ENCODE measurements at regions not wholly inside any gene's neighbourhood (a gene's known extent, or its start where the extent isn't known, plus 50 kb on each side); places are given as distances from the start of the nearest gene placed in this dataset.
"Not testable (repeated sequence)": the region's sequence is repeated elsewhere in the genome, so short reads cannot be mapped to it uniquely, and the experiment has no call there.

- Histone ChIP-seq H2BK5ac (ENCODE audit: low read depth, low read length, poor library complexity, severe bottlenecking) (peak overlapping the region; percentile 48), H2AK9ac (replicated peaks; ENCODE audit: low read depth, low read length, poor library complexity) (no peak overlapping the region), H3K14ac (replicated peaks; ENCODE audit: low read depth, low read length) (peak overlapping the region; percentile 79), H2BK20ac (ENCODE audit: low read depth, low read length) (peak overlapping the region; percentile 86; the same call in 1 of the 2 replicates), H3K4me2 (ENCODE audit: low read depth, low read length) (no peak overlapping the region), H3K27me3 (ENCODE audit: control insufficient read depth, insufficient read depth, low read length) (no peaks in the 10 kb centered on the region), H3K36me3 (ENCODE audit: control insufficient read depth, insufficient read depth, low read length) (no peaks in the 10 kb centered on the region), H3K9me3 (ENCODE audit: control insufficient read depth, insufficient read depth, low read length) (peaks cover 6% of the 10 kb centered on the region), H2AFZ (replicated peaks; ENCODE audit: low read length, poor library complexity) (peak overlapping the region; percentile 46), H4K20me1 (ENCODE audit: insufficient read depth, low read length) (no peaks in the 10 kb centered on the region), H4K8ac (ENCODE audit: low read depth in 2 of 2, low read length in 2 of 2) (peak overlapping the region; percentile 7 to 91; a peak in 3 of 4 replicates), H3K9ac (ENCODE audit: low read depth, low read length) (no peak overlapping the region), H2BK120ac (ENCODE audit: low read depth, low read length) (peak overlapping the region; percentile 94), H3K4me3 (ENCODE audit: insufficient read depth, low read depth, low read length) (no peak overlapping the region), H3K4me1 (ENCODE audit: control insufficient read depth, insufficient read depth, low read length) (peaks cover 18% of the 10 kb centered on the region), H3K23ac (ENCODE audit: low read depth, low read length) (0 out of 2 replicates have a peak overlapping the region, but pooled peaks have one; percentile 11), H3K9me1 (ENCODE audit: insufficient read depth, low read length) (peaks cover 6% of the 10 kb centered on the region), H2BK15ac (ENCODE audit: low read depth, low read length) (peak overlapping the region; percentile 78; the same call in 2 of the 3 replicates), H3K27ac (ENCODE audit: insufficient read depth, low read length) (peak overlapping the region; percentile 38; the same call in 1 of the 2 replicates), H3K79me1 (ENCODE audit: low read depth in 1 of 2, low read length in 2 of 2) (no peaks in the 10 kb centered on the region), H4K91ac (ENCODE audit: insufficient read depth, low read depth, low read length) (peak overlapping the region; percentile 34), H3K18ac (ENCODE audit: low read depth, low read length) (peak overlapping the region; percentile 93; the same call in 1 of the 2 replicates), H4K5ac (ENCODE audit: low read depth, low read length) (peak overlapping the region; percentile 81; the same call in 1 of the 2 replicates), H3K56ac (ENCODE audit: extremely low read depth, insufficient read depth, low read length) (peak overlapping the region; percentile 52; the same call in 1 of the 2 replicates), H3K4ac (ENCODE audit: low read depth, low read length) (peak overlapping the region; percentile 92), H2AK5ac (ENCODE audit: low read depth, low read length) (peak overlapping the region; percentile 74)
- ChIA-PET CTCF (interaction anchor here (0.6 kb wide), 1 partner anchor 26 kb away, joined by 3 read pairs; no protein-coding TSS in a partner anchor), POLR2A (ENCODE audit: unreplicated experiment) (no interaction called here)
- no TSS peak for BruUV-seq (replicated peaks)
- dilution Hi-C loops (cut with HindIII; ENCODE audit: low sequenced_read_pairs, unreplicated experiment) (no loop called here), in situ Hi-C loops (cut with MboI; ENCODE audit: low sequenced_read_pairs) (no loop called here), intact Hi-C loops (cut with micrococcal nuclease) (loop anchor here (5.0 to 10.0 kb wide), 2 partner anchors 190 to 853 kb away; partner anchors contain the start of gene CDH11)
- no CpG with 5 or more reads among the region's 1 CpG for WGBS, 2 experiments (ENCODE audit: extremely low coverage in 2 of 2, insufficient read length in 1 of 2)
- ATAC-seq (ENCODE audit: low read depth) (peak; percentile 36), DNase-seq (peak; percentile 68)
- no peak for TF ChIP-seq RAD21 (IDR thresholded peaks at IDR 0.05; ENCODE audit: low read length)
Observed at GRCh38 chr16:65312071-65312470, 190.2 kb upstream of the CDH11 start.

- H3K9ac ChIP-seq (ENCODE audit: low read depth, low read length); H2BK15ac ChIP-seq (ENCODE audit: low read depth, low read length); H3K79me1 ChIP-seq (ENCODE audit: low read depth in 1 of 2, low read length in 2 of 2); H2AK5ac ChIP-seq (ENCODE audit: low read depth, low read length); H2BK20ac ChIP-seq (ENCODE audit: low read depth, low read length); H3K18ac ChIP-seq (ENCODE audit: low read depth, low read length); H3K9me1 ChIP-seq (ENCODE audit: insufficient read depth, low read length); H3K27me3 ChIP-seq (ENCODE audit: control insufficient read depth, insufficient read depth, low read length); H3K36me3 ChIP-seq (ENCODE audit: control insufficient read depth, insufficient read depth, low read length); H3K9me3 ChIP-seq (ENCODE audit: control insufficient read depth, insufficient read depth, low read length); H3K56ac ChIP-seq (ENCODE audit: extremely low read depth, insufficient read depth, low read length); H3K27ac ChIP-seq (ENCODE audit: insufficient read depth, low read length); H3K4me3 ChIP-seq (ENCODE audit: insufficient read depth, low read depth, low read length); H4K5ac ChIP-seq (ENCODE audit: low read depth, low read length); BruUV-seq (replicated peaks); POLR2A ChIA-PET (ENCODE audit: unreplicated experiment); H3K4ac ChIP-seq (ENCODE audit: low read depth, low read length); H2AFZ ChIP-seq (replicated peaks; ENCODE audit: low read length, poor library complexity); H3K4me2 ChIP-seq (ENCODE audit: low read depth, low read length); H4K20me1 ChIP-seq (ENCODE audit: insufficient read depth, low read length); CTCF ChIA-PET; in situ Hi-C loops (cut with MboI; ENCODE audit: low sequenced_read_pairs); H3K23ac ChIP-seq (ENCODE audit: low read depth, low read length); H4K91ac ChIP-seq (ENCODE audit: insufficient read depth, low read depth, low read length); H2AK9ac ChIP-seq (replicated peaks; ENCODE audit: low read depth, low read length, poor library complexity); dilution Hi-C loops (cut with HindIII; ENCODE audit: low sequenced_read_pairs, unreplicated experiment); H2BK5ac ChIP-seq (ENCODE audit: low read depth, low read length, poor library complexity, severe bottlenecking); H4K8ac ChIP-seq (ENCODE audit: low read depth in 2 of 2, low read length in 2 of 2): not testable (repeated sequence)
- Histone ChIP-seq H3K14ac (replicated peaks; ENCODE audit: low read depth, low read length) (peak overlapping the region; percentile 51; the same call in 1 of the 2 replicates), H2BK120ac (ENCODE audit: low read depth, low read length) (0 out of 2 replicates have a peak overlapping the region, but pooled peaks have one; percentile 19), H3K4me1 (ENCODE audit: control insufficient read depth, insufficient read depth, low read length) (peaks cover 20% of the 10 kb centered on the region)
- intact Hi-C loops (cut with micrococcal nuclease): loop anchor here (5.0 to 10.0 kb wide), 2 partner anchors 188 to 854 kb away; partner anchors contain the start of gene CDH11
- DNase-seq (peak; percentile 42), ATAC-seq (ENCODE audit: low read depth) (peak; percentile 34; the same call in 1 of the 2 replicates)
- no CpG with 5 or more reads among the region's 1 CpG for WGBS, 2 experiments (ENCODE audit: extremely low coverage in 2 of 2, insufficient read length in 1 of 2)
Observed at GRCh38 chr16:65310491-65310890, 188.6 kb upstream of the CDH11 start.
